ENCODE measurements at regions not wholly inside any gene's neighbourhood (a gene's known extent, or its start where the extent isn't known, plus 50 kb on each side); places are given as distances from the start of the nearest gene placed in this dataset.

GRCh38 chr9:79155308-79155707, 416.5 kb upstream of the TLE4 start:
- Histone ChIP-seq H3K4me3 (ENCODE audit: insufficient read depth, low read depth, low read length) (no peak overlapping the region), H3K4me1 (ENCODE audit: insufficient read depth, low read length) (no peaks in the 10 kb centered on the region), H3K27ac (ENCODE audit: low read depth, low read length) (no peak overlapping the region), H3K36me3 (ENCODE audit: insufficient read depth, low read length) (no peaks in the 10 kb centered on the region), H3K9me3 (ENCODE audit: insufficient read depth, low read depth, low read length) (no peaks in the 10 kb centered on the region), H3K79me2 (ENCODE audit: insufficient read depth, low read length) (no peaks in the 10 kb centered on the region), H3K4me2 (ENCODE audit: low read length) (no peak overlapping the region), H4K20me1 (ENCODE audit: insufficient read depth, low read length) (no peaks in the 10 kb centered on the region), H3K27me3 (ENCODE audit: insufficient read depth, low read length) (no peaks in the 10 kb centered on the region), H3K9ac (ENCODE audit: low read length) (no peak overlapping the region), H2AFZ (ENCODE audit: low read depth, low read length) (no peak overlapping the region)
- Mint-ChIP-seq H3K27ac (ENCODE audit: unreplicated experiment) (no peak overlapping the region), H3K27me3 (ENCODE audit: low read depth, unreplicated experiment) (no peaks in the 10 kb centered on the region), H3K4me1 (ENCODE audit: low read depth, unreplicated experiment) (no peaks in the 10 kb centered on the region), H3K36me3 (ENCODE audit: low read depth, unreplicated experiment) (no peaks in the 10 kb centered on the region), H3K9me3 (ENCODE audit: unreplicated experiment) (peaks cover 4% of the 10 kb centered on the region), H3K4me3 (ENCODE audit: unreplicated experiment) (no peak overlapping the region)
- FAIRE-seq = no peak
- DNase-seq (ENCODE audit: low read depth) = no peak
- TF ChIP-seq EZH2 (IDR thresholded peaks at IDR 0.05; ENCODE audit: insufficient read depth, low read length) = no peak
- no peak for TF ChIP-seq CTCF (IDR thresholded peaks at IDR 0.05; ENCODE audit: insufficient read depth, low read depth, low read length)

GRCh38 chr9:79163544-79163943, 408.2 kb upstream of the TLE4 start:
- H3K27ac Mint-ChIP-seq (ENCODE audit: unreplicated experiment) = no peak overlapping the region
- peaks cover 7% of the 10 kb centered on the region for H3K27me3 Mint-ChIP-seq (ENCODE audit: low read depth, unreplicated experiment)
- TF ChIP-seq CTCF (IDR thresholded peaks at IDR 0.05; ENCODE audit: insufficient read depth, low read depth, low read length) (no peak), EZH2 (IDR thresholded peaks at IDR 0.05; ENCODE audit: insufficient read depth, low read length) (no peak)

GRCh38 chr9:79164406-79164805, 407.4 kb upstream of the TLE4 start:
- Histone ChIP-seq H3K27ac (ENCODE audit: low read depth, low read length) (no peak overlapping the region), H2AFZ (ENCODE audit: low read depth, low read length) (no peak overlapping the region), H3K4me1 (ENCODE audit: insufficient read depth, low read length) (no peaks in the 10 kb centered on the region), H3K27me3 (ENCODE audit: insufficient read depth, low read length) (no peaks in the 10 kb centered on the region), H3K36me3 (ENCODE audit: insufficient read depth, low read length) (no peaks in the 10 kb centered on the region), H3K4me3 (ENCODE audit: insufficient read depth, low read depth, low read length) (no peak overlapping the region), H3K9me3 (ENCODE audit: insufficient read depth, low read depth, low read length) (no peaks in the 10 kb centered on the region), H4K20me1 (ENCODE audit: insufficient read depth, low read length) (no peaks in the 10 kb centered on the region), H3K4me2 (ENCODE audit: low read length) (no peak overlapping the region), H3K9ac (ENCODE audit: low read length) (no peak overlapping the region), H3K79me2 (ENCODE audit: insufficient read depth, low read length) (no peaks in the 10 kb centered on the region)
- Mint-ChIP-seq H3K27me3 (ENCODE audit: low read depth, unreplicated experiment) (peaks cover 7% of the 10 kb centered on the region), H3K27ac (ENCODE audit: unreplicated experiment) (no peak overlapping the region), H3K36me3 (ENCODE audit: low read depth, unreplicated experiment) (no peaks in the 10 kb centered on the region), H3K9me3 (ENCODE audit: unreplicated experiment) (peaks cover 3% of the 10 kb centered on the region), H3K4me1 (ENCODE audit: low read depth, unreplicated experiment) (no peaks in the 10 kb centered on the region), H3K4me3 (ENCODE audit: unreplicated experiment) (no peak overlapping the region)
- DNase-seq (ENCODE audit: low read depth) (peak; percentile 42), FAIRE-seq (no peak)
- TF ChIP-seq CTCF (IDR thresholded peaks at IDR 0.05; ENCODE audit: insufficient read depth, low read depth, low read length) (no peak), EZH2 (IDR thresholded peaks at IDR 0.05; ENCODE audit: insufficient read depth, low read length) (no peak)

More at GRCh38 chr9:79163544-79163943, 408.2 kb upstream of the TLE4 start:
- Histone ChIP-seq H4K20me1 (ENCODE audit: insufficient read depth, low read length) (no peaks in the 10 kb centered on the region), H3K27me3 (ENCODE audit: insufficient read depth, low read length) (no peaks in the 10 kb centered on the region), H2AFZ (ENCODE audit: low read depth, low read length) (no peak overlapping the region), H3K9me3 (ENCODE audit: insufficient read depth, low read depth, low read length) (no peaks in the 10 kb centered on the region), H3K4me3 (ENCODE audit: insufficient read depth, low read depth, low read length) (no peak overlapping the region), H3K27ac (ENCODE audit: low read depth, low read length) (no peak overlapping the region), H3K4me2 (ENCODE audit: low read length) (no peak overlapping the region), H3K4me1 (ENCODE audit: insufficient read depth, low read length) (no peaks in the 10 kb centered on the region), H3K36me3 (ENCODE audit: insufficient read depth, low read length) (no peaks in the 10 kb centered on the region), H3K79me2 (ENCODE audit: insufficient read depth, low read length) (no peaks in the 10 kb centered on the region), H3K9ac (ENCODE audit: low read length) (no peak overlapping the region)
- Mint-ChIP-seq H3K36me3 (ENCODE audit: low read depth, unreplicated experiment) (no peaks in the 10 kb centered on the region), H3K9me3 (ENCODE audit: unreplicated experiment) (peaks cover 3% of the 10 kb centered on the region), H3K4me1 (ENCODE audit: low read depth, unreplicated experiment) (no peaks in the 10 kb centered on the region), H3K4me3 (ENCODE audit: unreplicated experiment) (no peak overlapping the region)
- FAIRE-seq (no peak), DNase-seq (ENCODE audit: low read depth) (no peak)

Data from astrocyte (in vitro differentiated cells and primary cell).